ENCODE measurements at regions not wholly inside any gene's neighbourhood (a gene's known extent, or its start where the extent isn't known, plus 50 kb on each side); places are given as distances from the start of the nearest gene placed in this dataset.
"Not testable (repeated sequence)": the region's sequence is repeated elsewhere in the genome, so short reads cannot be mapped to it uniquely, and the experiment has no call there.

DNA sequence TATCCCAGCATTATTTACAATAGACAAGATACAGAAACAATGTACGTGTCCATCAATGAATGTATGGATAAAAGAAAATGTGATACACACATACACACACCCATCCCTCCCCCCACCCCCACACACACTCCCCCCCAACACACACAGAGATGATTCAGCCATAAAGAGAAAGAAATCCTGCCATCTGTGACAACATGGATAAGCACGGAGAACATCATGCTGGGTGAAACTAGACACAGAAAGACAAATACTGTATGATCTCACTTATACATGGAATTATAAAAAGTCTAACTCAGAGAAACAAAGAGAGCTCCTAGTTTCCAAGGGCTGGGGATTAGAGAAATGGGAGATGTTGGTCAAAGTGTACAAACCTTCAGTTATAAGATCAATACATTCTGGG is 104.8 kb upstream of the LY86 start:
- no peak for DNase-seq

DNA sequence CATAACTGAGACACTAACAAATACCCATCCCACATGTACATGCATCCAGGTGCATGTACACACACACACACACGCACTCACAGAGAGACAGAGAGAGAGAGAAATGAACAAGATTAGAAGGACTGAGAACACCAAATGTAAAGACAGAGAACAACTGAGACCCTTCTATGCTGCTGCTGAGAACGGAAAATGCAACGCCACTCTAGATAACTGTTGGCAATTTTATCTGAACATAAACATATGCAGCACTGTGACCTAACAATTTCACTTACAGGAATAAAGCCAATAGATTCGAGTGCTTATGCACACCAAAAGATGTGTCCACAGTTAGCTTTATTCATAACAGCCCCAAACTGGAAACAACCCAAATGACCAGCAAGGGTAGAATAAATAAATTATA is 103.8 kb upstream of the LY86 start:
- no peak for DNase-seq

DNA sequence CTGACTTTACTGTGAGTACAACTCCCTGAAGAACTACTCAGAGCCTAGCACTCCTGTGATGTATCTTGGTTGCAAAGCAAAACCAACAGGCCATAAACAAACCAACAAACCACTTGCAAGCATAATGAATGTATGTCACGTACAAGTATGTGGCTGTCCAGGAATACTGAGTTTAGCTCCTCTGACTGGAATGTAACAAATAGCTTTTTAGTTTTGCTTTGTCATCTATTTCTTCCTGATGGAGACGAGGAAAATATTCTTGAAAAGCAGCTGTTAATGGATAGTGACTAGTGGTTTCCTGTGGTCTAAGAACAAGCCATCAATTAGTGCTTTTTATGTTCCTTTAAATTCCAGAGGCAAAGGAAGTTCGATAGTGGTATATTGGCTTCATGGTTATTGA is 101.9 kb upstream of the LY86 start:
- DNase-seq, result no peak

DNA sequence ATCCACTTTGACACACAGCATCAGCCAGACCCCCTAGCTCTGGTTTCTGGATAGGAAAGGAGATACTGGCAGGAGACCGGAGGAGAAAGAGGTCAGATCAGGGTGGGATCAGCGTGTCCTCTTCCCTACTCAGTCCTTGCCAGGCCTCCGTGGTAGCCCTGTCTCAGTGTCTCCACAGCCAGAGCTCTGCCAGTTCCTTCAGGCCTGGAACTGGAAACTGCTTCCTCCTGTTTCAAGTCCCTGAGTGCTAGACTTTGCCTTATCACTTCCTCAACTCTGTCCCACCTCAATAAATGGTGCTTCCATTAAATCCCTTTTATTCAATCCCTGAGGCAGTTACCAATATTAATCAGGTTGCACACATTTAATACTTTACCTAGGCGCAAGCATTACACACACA is 96.8 kb upstream of the LY86 start:
- DNase-seq, result no peak

DNA sequence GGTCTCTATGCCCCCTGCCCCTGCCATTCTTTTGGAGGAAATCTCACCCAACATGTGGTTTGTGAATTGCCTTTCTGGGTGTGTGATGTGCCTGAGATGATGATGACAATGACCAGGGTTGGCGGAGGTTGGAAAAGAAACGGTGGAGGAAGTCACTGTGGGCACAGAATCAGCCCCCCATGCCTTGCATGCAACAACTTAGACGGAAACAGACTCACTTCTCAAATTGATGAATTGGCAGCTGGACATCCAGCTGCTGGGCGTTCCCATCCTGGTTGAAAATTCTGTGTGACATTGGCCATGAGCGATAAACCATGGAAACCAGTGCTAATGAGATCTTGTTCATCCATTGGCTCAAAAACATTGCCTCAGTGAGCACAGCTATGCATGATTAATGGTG is 95.8 kb upstream of the LY86 start:
- no peak for DNase-seq

DNA sequence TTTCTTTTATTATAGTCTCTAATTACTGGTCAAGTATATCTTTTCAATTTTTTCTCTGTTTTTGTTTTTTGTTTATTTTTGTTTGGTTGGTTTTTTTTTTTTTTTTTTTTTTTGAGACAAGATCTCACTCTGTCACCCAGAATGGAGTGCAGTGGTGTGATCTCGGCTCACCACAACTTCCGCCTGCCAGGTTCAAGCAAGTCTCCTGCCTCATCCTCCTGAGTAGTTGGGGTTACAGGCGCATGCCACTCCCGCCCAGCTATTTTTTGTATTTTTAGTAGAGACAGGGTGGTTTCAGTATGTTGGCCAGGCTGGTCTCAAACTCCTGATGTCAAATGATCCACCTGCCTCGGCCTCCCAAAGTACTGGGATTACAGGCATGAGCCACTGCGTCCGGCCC is 94.4 kb upstream of the LY86 start:
- not testable (repeated sequence) for DNase-seq

DNA sequence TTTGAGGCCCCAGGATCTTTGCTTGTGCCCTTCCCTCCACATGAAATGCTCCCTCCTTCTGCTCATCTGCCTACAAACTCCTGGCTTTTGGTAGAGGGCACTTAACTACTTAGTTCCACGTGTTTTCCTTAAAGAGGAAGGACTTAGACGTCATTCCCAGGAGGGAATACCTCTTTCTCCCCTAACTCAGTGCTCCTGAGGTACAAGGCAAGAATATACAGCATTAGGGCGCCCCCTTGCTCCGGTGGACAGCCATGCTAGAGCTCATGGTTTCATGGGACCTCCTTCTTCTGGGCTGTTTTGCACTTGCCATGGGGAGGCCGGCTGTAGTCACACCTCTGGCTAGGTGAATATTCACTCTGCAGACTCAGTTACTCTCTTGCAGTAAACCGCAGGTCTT is 93.8 kb upstream of the LY86 start:
- DNase-seq, result peak in 1 of 2 experiments; percentile 3

DNA sequence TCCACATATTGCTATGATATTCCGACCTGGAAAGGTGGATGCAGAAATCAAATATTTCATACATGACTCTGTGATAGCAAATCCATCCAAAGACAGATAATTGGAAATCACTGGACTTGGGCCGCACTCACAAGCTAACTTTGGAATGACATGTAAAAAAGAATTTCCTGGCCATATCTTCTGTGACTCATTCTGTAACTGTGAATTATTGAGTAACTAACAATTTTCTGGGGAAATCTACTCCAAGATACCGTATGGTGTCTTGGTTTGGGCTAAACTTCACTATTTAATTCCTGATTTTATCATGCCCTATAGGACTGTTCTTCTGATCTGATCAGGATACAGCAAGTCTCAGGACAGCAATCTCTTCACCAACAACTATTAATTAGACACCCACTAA is 92.7 kb upstream of the LY86 start:
- DNase-seq, result no peak

DNA sequence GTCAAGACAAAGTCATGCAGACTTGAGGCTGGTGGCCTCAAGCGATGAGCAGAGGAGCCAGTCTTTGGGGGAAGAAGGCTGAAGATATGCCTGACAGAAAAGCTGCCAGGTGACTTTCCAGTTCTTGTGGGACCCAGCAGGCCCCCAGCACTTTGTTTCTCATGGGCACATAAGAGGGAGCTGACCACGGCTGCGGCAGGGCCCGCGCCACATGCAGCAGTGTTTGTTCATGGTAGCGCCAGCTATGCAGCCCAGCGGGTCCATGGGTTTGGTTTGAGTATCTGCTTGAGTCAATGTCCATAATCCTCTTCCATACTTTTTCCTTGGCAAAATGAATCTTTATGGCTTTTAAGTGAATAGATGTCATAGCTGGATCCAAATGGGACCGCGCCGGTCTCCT is 91.0 kb upstream of the LY86 start:
- no peak for DNase-seq

DNA sequence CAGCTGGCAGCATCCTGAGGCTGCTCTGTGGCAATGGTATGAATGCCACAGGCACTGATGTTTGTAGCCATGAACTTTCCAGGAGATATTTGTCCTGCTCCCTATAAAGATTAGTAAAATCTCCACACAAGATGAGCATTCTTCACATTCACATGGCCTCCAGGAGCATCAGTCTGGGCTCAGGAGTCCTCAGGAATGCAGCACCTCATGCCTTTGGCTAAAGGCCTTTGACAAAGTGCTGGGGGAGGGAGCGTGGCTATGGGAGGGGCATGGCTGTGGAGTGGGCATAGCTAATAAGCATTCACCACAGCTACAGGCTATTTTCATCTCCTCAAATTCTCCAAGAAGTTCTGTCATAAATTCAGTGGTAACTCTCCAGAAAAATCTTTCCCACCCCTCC is 90.5 kb upstream of the LY86 start:
- DNase-seq, result no peak

DNA sequence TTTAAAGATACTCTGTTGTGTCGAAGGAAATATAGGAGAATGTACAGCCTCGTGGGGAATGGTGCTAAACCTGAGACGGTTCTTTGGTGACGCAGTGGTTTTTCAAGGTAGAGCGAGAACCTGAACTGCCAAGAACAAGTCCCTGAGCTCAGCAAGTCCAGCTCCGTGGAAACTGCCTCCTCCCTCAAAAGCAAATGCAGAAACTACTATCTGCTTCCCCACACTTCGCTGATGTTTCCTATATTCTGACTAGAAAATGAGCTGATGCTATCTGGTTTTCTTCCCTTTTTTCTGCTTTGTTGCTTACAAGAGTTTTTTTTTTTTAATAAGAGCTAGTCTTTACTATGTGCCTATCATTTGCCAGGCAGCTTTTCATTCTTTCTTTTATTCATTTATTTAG is 85.3 kb upstream of the LY86 start:
- DNase-seq, result no peak

DNA sequence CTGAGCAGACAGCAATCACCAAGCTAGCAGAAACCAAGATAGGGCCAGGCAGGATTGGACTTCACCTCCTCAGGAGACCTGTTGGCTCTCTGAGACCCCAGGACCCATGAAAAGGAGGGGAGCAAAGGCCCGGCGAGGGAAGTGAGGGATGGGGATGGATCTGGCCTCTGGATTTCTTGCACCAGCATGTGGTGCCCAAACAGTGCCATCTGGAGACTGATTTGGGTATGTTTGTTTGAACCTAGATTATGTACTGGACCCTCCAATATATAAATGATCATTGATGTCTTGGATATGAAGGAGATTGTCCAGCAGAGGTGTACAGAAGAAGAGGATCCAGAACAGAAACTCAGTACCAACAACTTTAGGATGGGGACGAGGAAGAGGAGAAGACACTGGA is 83.4 kb upstream of the LY86 start:
- no peak for DNase-seq

DNA sequence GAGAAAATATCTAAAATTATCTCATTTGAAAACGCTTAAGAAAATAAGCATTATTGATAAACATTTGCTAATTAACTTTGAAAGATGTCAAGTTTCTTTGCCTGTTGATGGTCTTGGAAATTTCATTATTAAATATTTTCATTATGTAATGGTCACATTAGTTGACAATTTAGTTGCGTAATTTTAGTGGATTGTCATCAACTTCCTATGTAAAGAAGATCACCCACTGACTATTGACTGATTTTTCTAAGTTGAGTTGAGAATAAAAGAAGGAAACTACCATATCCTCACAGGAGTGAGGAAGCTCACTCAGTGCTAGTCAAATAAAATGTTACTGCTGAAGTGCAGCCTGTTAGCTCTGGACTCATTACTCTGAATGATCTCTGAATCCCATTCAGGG is 79.9 kb upstream of the LY86 start:
- no peak for DNase-seq

DNA sequence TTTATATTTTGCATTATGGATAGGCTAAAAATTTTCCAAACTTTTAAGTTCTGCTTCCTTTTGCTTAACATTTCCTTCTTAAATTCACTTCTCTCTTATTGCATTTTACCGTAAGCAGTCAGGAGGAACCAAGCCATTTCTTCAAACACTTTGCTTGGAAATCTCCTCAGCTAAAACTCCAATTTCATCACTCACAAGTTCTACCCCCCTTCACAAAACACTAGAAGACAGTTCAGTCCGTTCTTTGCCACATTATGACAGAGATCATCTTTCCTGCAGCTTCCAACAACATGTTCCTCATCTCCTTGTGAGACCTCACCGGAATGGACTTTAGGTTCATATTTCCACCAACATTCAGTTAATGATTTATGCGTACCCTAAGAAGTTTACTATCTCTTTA is 79.2 kb upstream of the LY86 start:
- no peak for DNase-seq

DNA sequence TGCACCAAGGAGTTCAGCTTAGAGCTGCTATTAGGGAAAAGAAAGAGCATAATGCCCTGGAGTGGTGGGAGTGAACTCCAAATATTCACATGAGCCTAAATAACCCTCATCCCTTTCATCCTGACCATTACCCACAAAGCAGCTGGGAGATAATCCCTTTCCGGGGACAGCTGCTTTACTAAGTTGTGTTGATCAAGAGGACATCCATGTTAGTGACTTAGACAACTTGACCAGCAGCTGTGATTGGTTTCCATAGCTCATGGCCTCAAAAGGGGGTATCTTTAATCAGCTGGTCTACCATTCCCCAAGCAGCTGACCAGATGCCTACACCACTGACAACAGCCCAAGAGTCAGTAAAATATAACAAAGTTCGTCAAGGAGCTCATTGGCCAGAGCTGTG is 75.8 kb upstream of the LY86 start:
- DNase-seq, result no peak

DNA sequence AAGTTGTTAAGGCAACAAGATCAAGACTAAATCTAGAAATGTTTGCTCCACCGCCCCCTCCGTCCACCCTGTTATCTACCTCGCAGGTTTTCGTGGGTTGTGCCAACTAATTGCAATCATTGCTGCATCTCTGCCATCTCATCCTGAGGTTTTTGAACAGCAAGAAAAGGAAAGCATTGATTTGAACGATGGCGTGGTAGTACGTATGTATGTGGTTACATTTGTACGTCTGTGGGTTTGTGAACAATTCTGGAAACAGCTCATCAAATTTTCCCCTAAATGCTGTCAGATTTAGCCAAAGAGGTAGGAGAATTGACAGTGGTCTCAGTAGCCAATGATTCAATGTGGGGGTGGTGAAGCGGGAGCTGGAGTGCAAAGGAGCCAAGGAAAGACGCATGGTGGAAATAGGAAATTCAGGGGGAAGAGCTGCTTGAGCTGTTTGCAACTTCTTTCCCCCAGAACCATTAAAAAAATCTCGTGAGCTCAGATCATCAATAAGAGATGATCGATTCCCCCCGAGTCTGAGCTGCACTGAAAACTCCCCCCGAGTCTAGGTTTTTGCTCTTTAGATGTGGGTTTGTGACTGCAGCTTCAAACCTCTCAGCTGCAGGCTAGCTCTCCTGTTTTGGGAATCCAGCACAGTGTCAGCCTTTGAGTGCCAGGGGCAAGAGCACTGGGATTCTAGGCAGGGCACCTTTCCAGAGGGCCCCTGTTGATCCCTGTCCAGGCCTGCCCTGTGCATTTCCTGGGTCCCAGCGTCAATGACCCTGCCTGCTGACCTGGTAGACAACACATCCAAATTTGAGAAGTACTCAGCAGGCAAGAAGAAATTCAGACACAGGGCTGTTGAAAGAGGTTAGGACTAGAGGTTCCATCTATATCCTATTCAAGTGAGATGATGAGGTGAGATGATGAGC is 72.6 kb upstream of the LY86 start:
- no peak for DNase-seq

DNA sequence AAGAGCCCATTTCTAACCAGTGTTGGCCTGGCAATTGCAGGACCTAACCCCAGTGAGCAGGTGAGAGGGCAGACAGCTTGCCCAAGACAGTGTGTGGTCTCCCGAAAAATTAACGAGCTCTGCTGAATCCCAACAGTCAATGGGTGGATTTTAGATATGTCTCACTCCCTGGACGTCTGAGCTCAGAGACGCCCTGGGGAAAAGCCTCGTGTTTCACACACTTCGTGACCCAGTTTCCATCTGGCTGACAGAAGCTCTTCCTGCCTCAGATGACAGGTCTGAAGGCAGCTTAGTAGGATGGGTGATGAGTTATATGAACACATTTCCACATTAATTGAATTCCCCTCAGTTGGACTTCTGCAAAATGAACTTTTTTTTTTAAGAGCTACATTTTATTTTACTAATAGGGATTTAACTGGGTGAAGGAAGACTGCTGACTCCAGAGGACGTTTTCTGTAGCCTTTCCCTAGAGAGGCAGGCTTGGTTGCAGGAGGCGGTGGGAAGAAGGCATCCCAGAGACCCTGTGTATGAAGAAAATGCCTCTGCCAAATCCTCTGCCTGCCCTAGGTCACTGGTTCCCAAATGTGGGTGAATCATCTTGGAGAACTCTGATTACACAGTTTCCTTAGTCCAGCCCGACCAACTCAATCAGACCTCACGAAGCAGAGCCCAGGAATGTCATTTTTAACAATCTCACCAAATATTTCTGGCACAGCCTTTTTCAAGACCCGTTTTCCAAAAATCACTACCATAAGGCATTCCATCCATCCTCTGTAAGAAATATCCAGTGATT is 71.7 kb upstream of the LY86 start:
- DNase-seq, result no peak

DNA sequence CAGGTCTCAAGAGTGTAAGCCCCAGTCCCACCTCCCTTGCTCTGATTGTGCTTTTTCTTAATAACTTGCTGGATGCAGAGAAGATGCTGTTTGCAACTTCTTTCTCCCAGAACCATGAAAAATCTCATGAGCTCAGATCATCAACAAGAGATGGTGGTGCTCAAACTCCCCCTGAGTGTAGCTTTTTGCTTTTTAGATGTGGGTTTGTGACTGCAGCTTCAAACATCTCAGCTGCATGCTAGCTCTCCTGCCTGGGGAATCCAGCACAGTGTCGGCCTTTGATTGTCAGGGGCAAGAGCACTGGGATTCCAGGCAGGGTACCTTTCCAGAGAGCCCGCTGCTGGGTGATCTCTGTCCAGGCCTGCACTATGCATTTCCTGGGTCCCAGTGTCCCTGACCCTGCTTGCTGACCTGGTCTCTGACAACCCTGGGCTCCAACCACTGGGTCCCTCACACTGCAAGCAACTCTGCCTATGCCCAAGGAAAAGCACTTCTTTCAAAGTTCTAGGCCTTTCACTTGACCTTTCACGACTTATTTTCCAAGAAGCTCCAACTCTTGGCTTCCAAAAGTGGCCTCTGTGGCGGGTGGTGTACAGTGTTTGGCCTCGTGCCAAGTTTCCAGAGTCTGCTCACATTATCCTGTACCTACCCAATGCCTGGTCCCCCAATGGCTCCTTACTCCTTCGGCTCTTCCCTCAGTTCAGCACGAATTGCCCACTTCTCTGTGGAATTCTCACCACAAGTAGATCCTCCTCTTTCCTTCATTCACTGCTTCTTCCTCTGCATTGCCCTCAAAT is 69.7 kb upstream of the LY86 start:
- no peak for DNase-seq

DNA sequence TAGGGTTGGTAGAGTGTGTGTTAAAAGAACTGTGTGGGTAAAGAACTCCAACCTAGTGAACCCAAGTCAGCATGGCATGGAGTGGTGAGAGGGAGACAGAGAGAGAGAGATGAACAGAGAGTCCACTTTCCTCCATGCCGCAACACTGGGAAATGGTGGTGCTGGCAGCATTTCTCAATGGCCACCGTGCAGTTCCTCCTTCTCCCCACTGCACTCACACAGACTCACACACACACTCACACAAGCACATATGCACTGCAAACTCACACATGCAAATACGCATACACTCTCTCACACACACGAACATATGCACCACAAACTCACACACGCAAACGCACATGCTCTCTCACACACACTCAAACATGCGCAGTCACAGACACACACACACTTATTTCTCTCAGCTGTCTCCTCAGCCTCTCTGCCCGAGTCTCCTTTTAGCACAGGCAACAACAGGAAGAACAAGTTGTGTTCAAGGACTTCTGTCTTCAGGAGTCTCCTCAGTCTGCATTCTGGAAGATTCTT is 66.5 kb upstream of the LY86 start:
- no peak for DNase-seq

DNA sequence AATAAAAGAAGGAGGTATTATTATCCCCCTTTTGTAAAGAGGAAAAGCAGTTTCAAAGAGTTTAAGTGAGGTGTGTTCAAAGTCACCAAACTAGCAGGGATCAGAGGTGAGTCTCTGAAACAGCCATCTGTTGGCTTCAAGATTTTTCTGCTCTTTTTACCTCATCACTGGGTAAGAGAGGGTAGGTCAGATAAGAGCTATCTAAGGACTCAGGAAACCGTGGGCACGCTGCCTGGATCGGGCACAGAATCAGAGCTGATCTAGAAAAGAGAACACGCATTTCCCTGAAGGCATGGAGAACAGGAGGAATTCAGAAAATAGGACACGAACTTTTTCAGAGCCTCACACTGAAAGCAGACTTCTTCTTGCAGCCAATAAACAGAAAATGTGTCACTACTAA is 65.8 kb upstream of the LY86 start:
- DNase-seq, result no peak

DNA sequence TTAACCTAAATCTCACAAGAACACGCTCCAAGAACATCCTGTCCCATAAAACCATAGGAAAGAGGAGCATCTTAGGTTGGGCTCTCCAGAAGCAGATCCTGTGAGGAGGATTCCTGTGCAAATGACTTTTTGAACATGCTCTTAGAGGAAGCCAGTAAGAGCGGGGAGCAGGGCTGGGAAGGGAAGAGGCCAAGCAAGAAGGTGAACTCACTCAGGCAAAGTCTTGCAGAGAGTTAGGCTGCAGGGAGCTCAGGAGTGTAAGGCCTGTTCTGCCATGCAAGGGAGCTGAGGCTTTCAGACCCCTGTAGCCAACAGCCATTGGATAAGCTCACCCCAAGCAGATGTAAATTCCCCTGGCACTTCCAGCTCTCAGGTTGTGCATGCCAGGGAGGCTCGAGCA is 63.6 kb upstream of the LY86 start:
- no peak for DNase-seq

DNA sequence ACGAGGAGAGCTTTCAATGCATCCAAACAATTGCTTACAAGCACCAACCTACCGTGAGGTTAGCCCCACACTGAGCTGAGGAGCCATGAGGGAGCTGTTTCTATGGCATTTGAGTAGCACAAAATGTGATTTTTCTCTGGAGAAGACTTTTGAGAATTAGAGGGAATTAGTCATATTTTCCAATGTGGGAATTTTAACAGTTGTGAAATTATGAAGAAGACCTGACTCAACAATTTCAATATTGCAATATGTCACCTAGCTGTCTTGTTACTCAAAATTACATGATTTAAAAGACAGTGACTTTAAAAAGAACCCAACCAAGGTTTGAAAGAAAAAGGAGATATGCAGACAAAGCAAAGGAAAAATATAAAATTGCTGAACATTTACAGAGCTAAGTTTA is 62.6 kb upstream of the LY86 start:
- DNase-seq, result no peak

DNA sequence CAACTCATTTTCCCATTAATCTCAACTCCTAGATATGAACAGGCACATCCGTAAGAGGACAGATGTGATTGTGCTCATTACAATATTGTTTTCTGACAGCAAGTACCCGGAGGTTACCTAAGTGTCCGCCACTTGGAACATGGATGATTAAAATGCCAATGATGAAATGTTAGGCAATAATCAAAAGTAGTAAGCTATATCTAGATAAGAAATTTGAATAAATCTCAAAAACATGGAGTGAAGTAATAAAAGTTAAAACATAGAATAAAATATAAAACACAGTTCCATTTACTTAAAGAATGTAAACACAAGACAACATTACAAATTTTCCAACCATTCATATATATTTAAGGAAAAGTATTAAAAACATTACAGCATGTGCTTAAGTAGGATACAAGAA is 59.2 kb upstream of the LY86 start:
- no peak for DNase-seq

All from NCI-H187 (cell line).